Endothelial cell (in vitro differentiated cells): ENCODE measurements at regions not wholly inside any gene's neighbourhood (a gene's known extent, or its start where the extent isn't known, plus 50 kb on each side); places are given as distances from the start of the nearest gene placed in this dataset.

Experiments
- DNase-seq: peaks from one replicate; pipeline ENCODE4 v3.0.0; 2021; ENCODE audit warnings: low spot score
- H3K27ac Mint-ChIP-seq: one replicate; pipeline ENCODE4 v1.8.0; 2021; ENCODE audit warnings: mixed read lengths, inconsistent platforms; ENCODE audit not compliant: unreplicated experiment
- H3K27me3 Mint-ChIP-seq: one replicate; pipeline ENCODE4 v1.8.0; 2021; ENCODE audit warnings: mild to moderate bottlenecking, moderate library complexity, mixed read lengths, inconsistent platforms; ENCODE audit not compliant: unreplicated experiment
- H3K36me3 Mint-ChIP-seq: one replicate; pipeline ENCODE4 v1.8.0; 2021; ENCODE audit warnings: mild to moderate bottlenecking, low read depth, mixed read lengths, inconsistent platforms; ENCODE audit not compliant: unreplicated experiment
- H3K4me1 Mint-ChIP-seq: one replicate; pipeline ENCODE4 v1.8.0; 2021; ENCODE audit warnings: mild to moderate bottlenecking, mixed read lengths, inconsistent platforms; ENCODE audit not compliant: unreplicated experiment
- H3K4me3 Mint-ChIP-seq: one replicate; pipeline ENCODE4 v1.8.0; 2021; ENCODE audit warnings: mild to moderate bottlenecking, mixed read lengths, inconsistent platforms; ENCODE audit not compliant: unreplicated experiment
- H3K9me3 Mint-ChIP-seq: one replicate; pipeline ENCODE4 v1.8.0; 2021; ENCODE audit warnings: mixed read lengths, inconsistent platforms; ENCODE audit not compliant: unreplicated experiment
- CTCF ChIP-seq: fragments of 200-600 bp; sonication (generic); IDR thresholded peaks from one replicate; pipeline ENCODE4 v1.5.0; 2021; ENCODE audit warnings: antibody characterized with exemption; ENCODE audit not compliant: unreplicated experiment

- no peak for DNase-seq
- Mint-ChIP-seq H3K36me3 (no peaks in the 10 kb centered on the region), H3K27me3 (peaks cover 1% of the 10 kb centered on the region), H3K4me1 (no peaks in the 10 kb centered on the region), H3K27ac (no peak overlapping the region), H3K9me3 (no peaks in the 10 kb centered on the region), H3K4me3 (no peak overlapping the region)
- TF ChIP-seq CTCF, result no peak
Measured at GRCh38 chr3:28069438-28069837, 172.0 kb upstream of the CMC1 start.

- Mint-ChIP-seq H3K4me3 (no peak overlapping the region), H3K36me3 (no peaks in the 10 kb centered on the region), H3K27ac (no peak overlapping the region), H3K27me3 (no peaks in the 10 kb centered on the region), H3K9me3 (no peaks in the 10 kb centered on the region), H3K4me1 (no peaks in the 10 kb centered on the region)
- no peak for DNase-seq
- no peak for TF ChIP-seq CTCF
Measured at GRCh38 chr3:28076246-28076645, 165.2 kb upstream of the CMC1 start.

GRCh38 chr3:28077572-28077971 is 163.8 kb upstream of the CMC1 start:
- H3K27ac Mint-ChIP-seq, result no peak overlapping the region
- DNase-seq, result peak; percentile 7
- no peak for TF ChIP-seq CTCF
- no peaks in the 10 kb centered on the region for H3K36me3 Mint-ChIP-seq
- H3K4me3 Mint-ChIP-seq, result no peak overlapping the region
- H3K4me1 Mint-ChIP-seq, result no peaks in the 10 kb centered on the region
- H3K9me3 Mint-ChIP-seq, result no peaks in the 10 kb centered on the region
- no peaks in the 10 kb centered on the region for H3K27me3 Mint-ChIP-seq

- no peaks in the 10 kb centered on the region for H3K4me1 Mint-ChIP-seq
Measured at GRCh38 chr3:28078536-28078935, 162.9 kb upstream of the CMC1 start.

GRCh38 chr3:28080716-28081115 is 160.7 kb upstream of the CMC1 start:
- Mint-ChIP-seq H3K27ac (no peak overlapping the region), H3K36me3 (no peaks in the 10 kb centered on the region), H3K4me1 (no peaks in the 10 kb centered on the region), H3K27me3 (no peaks in the 10 kb centered on the region), H3K9me3 (no peaks in the 10 kb centered on the region), H3K4me3 (no peak overlapping the region)
- no peak for TF ChIP-seq CTCF
- no peak for DNase-seq

More at GRCh38 chr3:28078536-28078935, 162.9 kb upstream of the CMC1 start:
- no peak for DNase-seq
- no peak for TF ChIP-seq CTCF
- Mint-ChIP-seq H3K4me3 (no peak overlapping the region), H3K27me3 (no peaks in the 10 kb centered on the region), H3K27ac (no peak overlapping the region), H3K9me3 (no peaks in the 10 kb centered on the region), H3K36me3 (no peaks in the 10 kb centered on the region)
